Panc1 (cell line): ENCODE measurements at regions not wholly inside any gene's neighbourhood (a gene's known extent, or its start where the extent isn't known, plus 50 kb on each side); places are given as distances from the start of the nearest gene placed in this dataset.

Experiments
- SIN3A ChIP-seq: IDR thresholded peaks from 2 replicates; pipeline ENCODE4 v1.6.1; 2012; ENCODE audit warnings: low read depth, mild to moderate bottlenecking, low read length, moderate library complexity, borderline replicate concordance; ENCODE audit not compliant: insufficient read depth
- TCF7L2 ChIP-seq: IDR thresholded peaks from 2 replicates; pipeline ENCODE4 v1.6.1; 2011; ENCODE audit warnings: mild to moderate bottlenecking, low read depth, low read length, inconsistent platforms
- TF ChIP-seq, protein P1 (sequence below): fragments of 450-650 bp; IDR thresholded peaks from 2 replicates; pipeline ENCODE4 v1.5.1; 2017; ENCODE audit warnings: mild to moderate bottlenecking
- TF ChIP-seq, protein P2 (sequence below), 2 experiments: IDR thresholded peaks; 2 replicates each; pipeline ENCODE4 v1.6.1; 2011 to 2012; ENCODE audit warnings: low read depth in 2 of 2, control low read depth in 1 of 2, low read length in 1 of 2, mild to moderate bottlenecking in 1 of 2, moderate library complexity in 1 of 2; ENCODE audit not compliant: insufficient read depth in 1 of 2

- TF ChIP-seq, protein P1, sequence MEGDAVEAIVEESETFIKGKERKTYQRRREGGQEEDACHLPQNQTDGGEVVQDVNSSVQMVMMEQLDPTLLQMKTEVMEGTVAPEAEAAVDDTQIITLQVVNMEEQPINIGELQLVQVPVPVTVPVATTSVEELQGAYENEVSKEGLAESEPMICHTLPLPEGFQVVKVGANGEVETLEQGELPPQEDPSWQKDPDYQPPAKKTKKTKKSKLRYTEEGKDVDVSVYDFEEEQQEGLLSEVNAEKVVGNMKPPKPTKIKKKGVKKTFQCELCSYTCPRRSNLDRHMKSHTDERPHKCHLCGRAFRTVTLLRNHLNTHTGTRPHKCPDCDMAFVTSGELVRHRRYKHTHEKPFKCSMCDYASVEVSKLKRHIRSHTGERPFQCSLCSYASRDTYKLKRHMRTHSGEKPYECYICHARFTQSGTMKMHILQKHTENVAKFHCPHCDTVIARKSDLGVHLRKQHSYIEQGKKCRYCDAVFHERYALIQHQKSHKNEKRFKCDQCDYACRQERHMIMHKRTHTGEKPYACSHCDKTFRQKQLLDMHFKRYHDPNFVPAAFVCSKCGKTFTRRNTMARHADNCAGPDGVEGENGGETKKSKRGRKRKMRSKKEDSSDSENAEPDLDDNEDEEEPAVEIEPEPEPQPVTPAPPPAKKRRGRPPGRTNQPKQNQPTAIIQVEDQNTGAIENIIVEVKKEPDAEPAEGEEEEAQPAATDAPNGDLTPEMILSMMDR: no peak
- TF ChIP-seq SIN3A (no peak), TCF7L2 (no peak)
- TF ChIP-seq, protein P2, sequence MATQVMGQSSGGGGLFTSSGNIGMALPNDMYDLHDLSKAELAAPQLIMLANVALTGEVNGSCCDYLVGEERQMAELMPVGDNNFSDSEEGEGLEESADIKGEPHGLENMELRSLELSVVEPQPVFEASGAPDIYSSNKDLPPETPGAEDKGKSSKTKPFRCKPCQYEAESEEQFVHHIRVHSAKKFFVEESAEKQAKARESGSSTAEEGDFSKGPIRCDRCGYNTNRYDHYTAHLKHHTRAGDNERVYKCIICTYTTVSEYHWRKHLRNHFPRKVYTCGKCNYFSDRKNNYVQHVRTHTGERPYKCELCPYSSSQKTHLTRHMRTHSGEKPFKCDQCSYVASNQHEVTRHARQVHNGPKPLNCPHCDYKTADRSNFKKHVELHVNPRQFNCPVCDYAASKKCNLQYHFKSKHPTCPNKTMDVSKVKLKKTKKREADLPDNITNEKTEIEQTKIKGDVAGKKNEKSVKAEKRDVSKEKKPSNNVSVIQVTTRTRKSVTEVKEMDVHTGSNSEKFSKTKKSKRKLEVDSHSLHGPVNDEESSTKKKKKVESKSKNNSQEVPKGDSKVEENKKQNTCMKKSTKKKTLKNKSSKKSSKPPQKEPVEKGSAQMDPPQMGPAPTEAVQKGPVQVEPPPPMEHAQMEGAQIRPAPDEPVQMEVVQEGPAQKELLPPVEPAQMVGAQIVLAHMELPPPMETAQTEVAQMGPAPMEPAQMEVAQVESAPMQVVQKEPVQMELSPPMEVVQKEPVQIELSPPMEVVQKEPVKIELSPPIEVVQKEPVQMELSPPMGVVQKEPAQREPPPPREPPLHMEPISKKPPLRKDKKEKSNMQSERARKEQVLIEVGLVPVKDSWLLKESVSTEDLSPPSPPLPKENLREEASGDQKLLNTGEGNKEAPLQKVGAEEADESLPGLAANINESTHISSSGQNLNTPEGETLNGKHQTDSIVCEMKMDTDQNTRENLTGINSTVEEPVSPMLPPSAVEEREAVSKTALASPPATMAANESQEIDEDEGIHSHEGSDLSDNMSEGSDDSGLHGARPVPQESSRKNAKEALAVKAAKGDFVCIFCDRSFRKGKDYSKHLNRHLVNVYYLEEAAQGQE (IDR thresholded peaks at IDR 0.05; ENCODE audit: insufficient read depth in 1 of 2, low read depth in 2 of 2, low read length in 1 of 2): no peak
These were observed 432.6 kb downstream of the C12orf50 start for GRCh38 chr12:87596636-87597035.
